GM18519 (cell line): ENCODE measurements at regions not wholly inside any gene's neighbourhood (a gene's known extent, or its start where the extent isn't known, plus 50 kb on each side); places are given as distances from the start of the nearest gene placed in this dataset.
"Not testable (repeated sequence)": the region's sequence is repeated elsewhere in the genome, so short reads cannot be mapped to it uniquely, and the experiment has no call there.

Experiments used
- ATAC-seq: cut with Tn5 transposase; IDR thresholded peaks from one replicate; pipeline ENCODE4 v1.9.1; 2021; ENCODE audit warnings: mild to moderate bottlenecking, moderate library complexity; ENCODE audit not compliant: unreplicated experiment, low FRiP score

DNA sequence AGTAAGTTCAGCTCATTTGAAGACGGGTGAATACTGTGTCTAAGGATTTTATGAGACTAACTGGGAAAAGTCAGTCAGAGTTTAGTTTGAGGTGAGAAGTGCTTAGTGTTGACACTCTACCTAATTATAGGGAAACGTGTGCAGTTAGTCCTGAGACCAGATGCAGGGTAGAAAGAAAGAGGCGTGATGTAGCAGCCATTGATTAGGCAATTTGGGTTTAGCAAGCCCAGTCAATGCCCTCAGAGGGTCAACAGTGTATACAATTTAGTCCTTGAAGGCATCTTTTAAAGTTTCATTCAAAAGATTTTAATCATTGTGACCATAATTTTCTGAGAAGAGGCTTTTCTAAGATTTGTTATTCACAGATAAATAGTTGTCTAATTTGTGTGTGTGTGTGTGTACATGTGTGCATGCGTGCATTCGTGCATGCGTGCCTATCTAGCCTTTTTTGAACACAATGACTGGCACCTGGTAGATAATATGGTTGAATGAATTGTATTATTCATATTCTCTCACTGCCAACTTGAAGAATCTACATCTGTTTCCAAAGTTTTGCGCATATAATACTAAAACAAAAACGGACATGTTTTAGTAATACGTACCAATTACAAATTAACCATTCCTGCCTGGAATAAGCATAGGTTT, 332.9 kb downstream of the SRGAP2C start:
- ATAC-seq = no peak

DNA sequence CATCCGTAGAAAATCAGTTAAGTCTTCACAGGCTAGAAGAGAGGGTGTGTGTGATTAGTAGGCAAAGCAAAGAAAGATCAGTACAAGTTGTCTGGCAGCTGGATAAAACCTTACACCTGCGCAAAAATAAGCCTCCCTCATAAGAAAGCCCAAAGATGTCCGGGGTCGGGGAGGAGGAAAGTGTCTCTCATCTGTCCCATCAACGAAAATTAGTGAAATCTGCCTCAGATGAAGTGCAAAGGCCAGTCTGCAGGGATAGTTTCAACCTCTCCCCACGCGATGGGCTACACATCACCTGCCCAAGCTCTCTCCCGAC, 333.9 kb downstream of the SRGAP2C start:
- no peak for ATAC-seq

DNA sequence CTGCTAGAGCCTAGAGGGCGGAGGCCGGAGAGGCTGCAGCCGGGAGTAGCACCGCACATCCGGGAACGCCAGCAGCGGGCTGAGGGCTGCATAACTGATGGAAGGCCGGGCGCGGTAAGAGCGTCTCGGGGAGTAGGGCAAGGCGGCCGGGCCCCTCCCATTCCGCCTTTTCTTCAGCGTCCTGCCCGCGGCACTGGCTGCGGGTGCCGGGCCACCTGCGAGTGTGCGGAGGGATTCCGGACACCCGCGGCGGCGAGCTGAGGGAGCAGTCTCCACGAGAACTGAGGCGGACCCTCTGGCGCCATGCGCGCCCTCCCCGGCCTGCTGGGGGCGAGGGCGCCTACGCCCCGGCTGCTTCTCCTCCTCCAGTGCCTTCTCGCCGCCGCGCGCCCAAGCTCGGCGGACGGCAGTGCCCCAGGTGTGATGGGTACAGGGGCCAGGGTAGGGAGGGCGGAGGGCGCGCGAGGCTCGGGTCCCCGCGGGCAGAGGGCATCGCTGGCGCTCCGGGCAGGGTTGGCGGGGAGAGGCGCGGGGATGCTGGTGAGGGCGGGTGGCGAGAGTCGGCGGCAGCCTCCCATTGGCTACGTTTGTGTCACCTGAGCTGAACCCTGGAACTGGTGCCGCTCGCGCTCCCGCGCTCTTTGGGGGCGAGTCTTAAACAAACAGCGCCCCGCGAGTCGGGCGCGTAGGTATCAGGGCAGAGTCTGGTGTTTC, 334.4 kb downstream of the SRGAP2C start:
- ATAC-seq = no peak

- not testable (repeated sequence) for ATAC-seq
Measured at GRCh38 chr1:121519756-121520286, 335.0 kb downstream of the SRGAP2C start.

DNA sequence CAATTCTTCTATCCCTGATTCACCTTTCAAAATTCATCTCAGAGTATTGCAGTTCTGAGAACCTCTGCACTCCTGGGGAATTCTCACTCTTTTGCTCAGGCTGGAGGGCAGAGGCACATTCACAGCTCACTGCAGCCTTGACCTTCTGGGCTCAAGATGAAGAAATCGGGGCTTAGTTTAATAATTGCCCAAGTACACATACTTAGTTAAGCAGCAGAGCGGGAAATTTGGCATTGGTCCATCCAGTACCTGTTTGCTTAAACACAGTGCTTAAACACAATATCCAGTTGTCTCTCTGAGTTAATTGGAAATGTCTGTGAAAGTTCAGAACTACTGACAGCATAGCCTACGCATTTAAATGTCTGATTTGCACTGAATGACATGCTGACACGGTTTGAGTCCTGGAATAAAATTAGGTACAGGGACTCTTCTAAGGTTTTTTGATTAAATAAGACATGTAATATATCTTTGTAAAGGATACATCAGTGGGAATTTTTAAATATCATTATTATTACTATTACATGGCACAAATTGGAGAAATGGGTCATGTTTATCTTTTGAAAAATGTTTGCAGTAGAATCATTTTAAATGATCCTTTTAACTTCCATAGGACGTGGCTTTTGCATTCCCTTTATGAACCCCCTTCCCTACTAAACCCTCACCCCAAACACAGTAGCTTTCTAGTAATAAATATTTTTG, 337.4 kb downstream of the SRGAP2C start:
- ATAC-seq = no peak

DNA sequence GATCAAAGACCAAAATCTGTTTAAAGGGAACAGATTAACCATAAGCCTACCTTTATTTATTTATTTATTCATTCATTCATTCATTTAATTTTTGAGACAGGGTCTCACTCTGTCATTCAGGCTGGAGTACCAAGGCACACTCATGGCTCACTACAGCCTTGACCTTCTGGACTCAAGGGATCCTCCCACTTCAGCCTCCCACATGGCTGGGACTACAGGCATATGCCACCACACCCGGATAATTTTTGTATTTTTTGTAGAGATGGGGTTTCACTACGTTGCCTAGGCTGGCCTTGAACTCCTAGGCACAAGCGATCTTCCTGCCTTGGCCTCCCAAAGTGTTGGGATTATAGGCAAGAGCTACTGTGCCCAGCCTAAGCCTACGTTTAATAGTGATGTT, 338.3 kb downstream of the SRGAP2C start:
- not testable (repeated sequence) for ATAC-seq

GRCh38 chr1:121525355-121525754, 340.6 kb downstream of the SRGAP2C start:
- no peak for ATAC-seq

DNA sequence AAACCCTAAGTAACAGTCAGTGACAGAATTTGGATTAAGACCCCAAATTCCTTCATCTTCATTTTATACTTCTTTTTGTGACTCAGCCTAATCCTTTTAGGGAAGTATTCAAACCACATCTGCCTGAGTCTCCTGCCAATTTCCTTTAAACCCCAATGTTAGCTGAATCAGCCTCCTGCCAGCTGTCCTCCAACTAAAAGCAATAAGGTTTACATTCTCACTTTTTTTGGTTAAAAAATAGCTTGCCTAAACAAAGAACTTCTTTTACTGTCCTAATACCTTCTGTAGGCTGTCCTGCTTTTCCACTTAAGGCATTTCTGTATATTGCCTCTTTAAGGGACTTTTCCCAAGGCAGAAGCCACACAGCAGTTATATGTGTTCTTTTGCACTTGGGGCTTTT, 344.2 kb downstream of the SRGAP2C start:
- ATAC-seq = not testable (repeated sequence)

DNA sequence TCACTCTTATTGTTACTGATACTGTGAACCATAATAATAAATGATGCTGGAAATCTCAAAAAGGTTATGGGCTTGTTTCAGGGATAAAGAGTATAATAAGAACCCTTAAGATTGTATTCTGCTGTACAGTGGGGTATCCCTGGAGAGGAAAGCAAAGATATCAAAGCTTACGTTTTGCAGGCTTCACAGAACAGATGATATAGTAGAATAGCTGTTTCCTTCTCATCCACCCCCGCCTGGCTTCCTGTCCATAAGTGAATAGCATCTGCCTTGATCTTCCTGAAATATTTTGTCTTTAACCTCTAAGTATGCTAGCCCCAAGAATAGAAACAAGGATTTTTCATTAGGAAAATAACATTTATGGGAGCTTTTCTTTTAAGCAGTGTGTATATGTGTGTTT, 345.3 kb downstream of the SRGAP2C start:
- not testable (repeated sequence) for ATAC-seq

DNA sequence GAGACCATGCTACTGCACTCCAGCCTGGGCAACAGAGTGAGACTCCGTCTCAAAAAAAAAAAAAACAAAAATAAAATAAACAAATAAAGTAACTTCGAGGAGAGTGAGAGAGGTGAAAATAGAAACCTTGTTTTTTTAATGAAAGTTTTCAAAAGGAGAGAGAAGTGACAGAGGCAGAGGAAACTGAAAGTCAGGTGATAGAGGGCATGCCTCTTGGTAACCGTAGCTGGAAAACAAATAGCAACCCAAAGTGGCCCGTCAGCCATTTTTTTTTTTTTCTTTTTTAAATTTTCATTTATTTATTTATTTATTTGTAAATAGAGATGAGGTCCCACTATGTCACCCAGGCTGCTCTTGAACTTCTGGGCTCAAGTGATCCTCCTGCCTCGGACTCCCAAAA, 347.0 kb downstream of the SRGAP2C start:
- not testable (repeated sequence) for ATAC-seq

DNA sequence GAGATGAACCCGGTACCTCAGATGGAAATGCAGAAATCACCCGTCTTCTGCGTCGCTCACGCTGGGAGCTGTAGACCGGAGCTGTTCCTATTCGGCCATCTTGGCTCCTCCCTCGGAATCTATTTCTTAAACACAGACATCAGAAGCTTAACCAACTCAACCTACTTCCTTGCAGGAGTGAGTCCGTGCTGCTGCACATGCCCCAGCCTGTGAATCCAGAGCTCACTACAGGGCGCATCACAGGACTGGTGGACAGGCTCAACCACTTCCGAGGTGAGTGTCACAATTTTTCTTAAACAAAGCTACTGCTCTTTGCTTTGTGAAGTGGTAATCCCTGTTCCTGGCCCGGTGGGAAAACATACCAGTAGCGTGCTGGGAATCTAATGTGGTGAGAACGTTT, 353.4 kb downstream of the SRGAP2C start:
- ATAC-seq = not testable (repeated sequence)

DNA sequence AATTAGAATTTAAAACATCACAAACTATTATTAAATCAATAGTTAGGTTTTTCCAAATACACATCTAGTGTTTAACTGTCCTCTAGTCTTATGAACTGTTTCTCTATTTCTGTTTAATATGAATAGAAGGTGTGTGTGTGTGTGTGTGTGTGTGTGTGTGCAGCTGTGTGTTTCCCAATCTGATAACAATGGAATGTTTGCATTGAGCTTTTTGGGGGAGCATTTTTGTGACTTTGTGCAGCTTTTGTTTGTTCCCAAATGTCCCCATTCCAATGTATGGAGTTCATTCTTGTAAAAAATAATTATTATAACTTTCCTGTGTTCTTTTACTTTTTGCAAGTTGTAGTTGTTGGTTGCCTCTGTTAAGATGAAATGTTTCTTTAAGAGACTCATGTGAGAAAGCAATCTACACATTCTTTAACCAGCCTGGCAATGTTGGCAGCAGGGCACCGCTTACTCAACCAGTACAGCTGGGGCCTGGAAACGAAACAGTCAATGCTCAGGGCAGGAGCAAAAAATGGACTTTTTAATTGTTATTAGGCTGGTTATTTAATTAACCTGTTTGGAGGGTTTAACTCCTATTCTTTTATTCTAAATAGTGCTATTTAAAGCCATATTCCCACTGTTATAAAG, 354.3 kb downstream of the SRGAP2C start:
- no peak for ATAC-seq

- not testable (repeated sequence) for ATAC-seq
Measured at GRCh38 chr1:121543988-121544387, 359.2 kb downstream of the SRGAP2C start.

DNA sequence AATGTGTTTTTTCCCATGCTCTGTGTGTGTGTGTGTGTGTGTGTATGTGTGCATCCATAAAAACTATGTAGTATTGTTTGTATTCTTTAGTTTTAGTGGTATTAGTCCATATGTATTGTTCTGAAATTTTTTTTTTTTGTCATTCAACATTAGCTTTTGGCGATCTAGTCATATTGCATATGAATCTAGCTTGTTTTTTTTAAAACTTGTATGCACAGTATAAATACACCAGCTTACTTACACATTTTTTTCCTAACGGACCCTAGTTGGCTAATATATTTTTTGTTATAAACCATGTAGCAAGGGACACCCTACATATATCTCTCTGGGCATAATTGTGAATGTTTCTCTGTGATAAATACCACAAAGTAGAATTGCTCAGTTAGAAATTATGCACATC, 359.7 kb downstream of the SRGAP2C start:
- no peak for ATAC-seq

DNA sequence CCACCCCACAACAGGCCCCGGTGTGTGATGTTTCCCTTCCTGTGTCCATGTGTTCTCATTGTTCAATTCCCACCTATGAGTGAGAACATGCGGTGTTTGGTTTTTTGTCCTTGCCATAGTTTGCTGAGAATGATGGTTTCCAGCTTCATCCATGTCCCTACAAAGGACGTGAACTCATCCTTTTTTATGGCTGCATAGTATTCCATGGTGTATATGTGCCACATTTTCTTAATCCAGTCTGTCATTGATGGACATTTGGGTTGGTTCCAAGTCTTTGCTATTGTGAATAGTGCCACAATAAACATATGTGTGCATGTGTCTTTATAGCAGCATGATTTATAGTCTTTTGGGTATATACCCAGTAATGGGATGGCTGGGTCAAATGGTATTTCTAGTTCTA, 361.1 kb downstream of the SRGAP2C start:
- ATAC-seq = not testable (repeated sequence)

- ATAC-seq = no peak
Measured at GRCh38 chr1:121546830-121547591, 362.2 kb downstream of the SRGAP2C start.

- ATAC-seq = not testable (repeated sequence)
Measured at GRCh38 chr1:121547726-121548125, 363.0 kb downstream of the SRGAP2C start.

- ATAC-seq = not testable (repeated sequence)
Measured at GRCh38 chr1:121550817-121551216, 366.0 kb downstream of the SRGAP2C start.

GRCh38 chr1:121551491-121551890, 366.7 kb downstream of the SRGAP2C start:
- not testable (repeated sequence) for ATAC-seq

DNA sequence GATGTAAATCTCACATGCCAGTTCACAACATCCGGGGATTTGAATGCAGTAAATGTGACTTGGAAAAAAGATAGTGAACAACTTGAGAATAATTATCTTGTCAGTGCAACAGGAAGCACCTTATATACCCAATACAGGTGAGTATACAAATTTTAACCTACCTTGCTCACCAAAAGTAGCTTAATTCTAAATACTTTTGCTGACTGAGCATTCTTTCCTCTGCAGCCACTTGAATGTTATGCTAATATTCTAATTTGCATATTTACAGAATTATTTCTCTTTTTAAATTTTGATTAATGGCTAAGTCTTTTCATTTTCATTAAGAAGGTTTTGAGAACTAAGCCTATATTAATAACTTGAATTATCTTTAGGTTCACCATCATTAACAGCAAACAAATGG, 371.8 kb downstream of the SRGAP2C start:
- ATAC-seq = not testable (repeated sequence)
